Islet of Langerhans (tissue), 1 donor: ENCODE measurements at regions not wholly inside any gene's neighbourhood (a gene's known extent, or its start where the extent isn't known, plus 50 kb on each side); places are given as distances from the start of the nearest gene placed in this dataset.

Experiments
- FAIRE-seq: peaks from one replicate; lab custom pipeline; 2011; peaks lifted over from hg19 to GRCh38; lab: Jason Lieb, UNC

DNA sequence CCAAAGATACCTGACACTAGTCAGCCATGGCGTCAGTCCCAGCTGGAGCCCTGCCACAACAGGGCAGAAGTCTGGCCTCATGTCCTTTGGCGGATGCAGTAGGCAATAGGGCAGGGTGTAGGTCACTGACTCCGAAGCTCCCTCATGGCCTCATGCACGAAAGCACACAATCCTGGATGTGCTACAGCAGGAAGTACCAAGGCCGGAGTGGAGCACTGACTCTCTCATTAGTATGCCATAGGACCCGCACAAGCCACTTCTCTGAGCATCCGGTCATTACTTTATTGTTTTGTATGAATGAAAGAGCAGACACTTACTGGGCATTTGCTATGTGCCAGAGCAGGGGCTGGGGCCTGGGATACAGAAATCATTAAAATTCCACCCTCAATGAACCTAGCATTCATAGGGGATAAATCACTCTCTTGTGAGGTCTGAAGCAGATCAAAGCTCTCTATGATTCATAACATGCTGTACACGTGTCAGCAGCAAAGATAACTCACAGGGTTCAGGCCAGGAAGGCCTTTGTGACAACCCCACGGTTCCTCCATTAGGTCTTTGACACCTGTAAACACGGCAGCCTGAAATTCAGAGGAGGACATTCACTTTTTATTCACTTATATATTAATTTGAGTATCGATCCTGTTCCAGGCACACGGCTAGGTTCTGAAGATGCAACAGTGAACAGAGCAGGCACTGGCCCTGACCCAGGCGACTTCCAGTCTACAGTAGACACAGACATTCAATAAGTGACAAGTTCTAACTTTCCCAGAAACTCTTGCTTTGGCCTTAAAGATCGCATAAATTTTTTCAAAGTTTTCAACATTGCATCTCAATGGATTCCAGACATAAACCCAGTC, 357.9 kb upstream of the USP24 start:
- FAIRE-seq: no peak

DNA sequence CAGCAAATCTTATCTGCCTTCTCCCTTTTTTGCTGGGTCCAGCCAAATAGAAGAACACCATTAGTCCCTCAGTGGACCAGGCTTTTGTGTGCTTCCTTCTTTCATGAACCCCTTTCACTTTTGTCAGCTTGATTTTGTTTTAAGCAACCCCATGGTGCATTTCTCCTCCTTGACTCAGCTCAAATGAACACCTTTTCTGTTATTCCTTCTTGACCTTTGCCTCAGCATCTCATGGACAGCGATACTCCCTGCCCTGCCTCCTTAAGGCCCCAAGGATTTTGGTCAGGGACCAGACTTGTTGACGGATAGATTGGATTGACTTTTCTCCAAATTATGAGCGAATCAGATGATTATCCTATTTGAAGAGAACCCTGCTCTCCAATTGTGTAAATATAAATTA, 356.6 kb upstream of the USP24 start:
- no peak for FAIRE-seq

DNA sequence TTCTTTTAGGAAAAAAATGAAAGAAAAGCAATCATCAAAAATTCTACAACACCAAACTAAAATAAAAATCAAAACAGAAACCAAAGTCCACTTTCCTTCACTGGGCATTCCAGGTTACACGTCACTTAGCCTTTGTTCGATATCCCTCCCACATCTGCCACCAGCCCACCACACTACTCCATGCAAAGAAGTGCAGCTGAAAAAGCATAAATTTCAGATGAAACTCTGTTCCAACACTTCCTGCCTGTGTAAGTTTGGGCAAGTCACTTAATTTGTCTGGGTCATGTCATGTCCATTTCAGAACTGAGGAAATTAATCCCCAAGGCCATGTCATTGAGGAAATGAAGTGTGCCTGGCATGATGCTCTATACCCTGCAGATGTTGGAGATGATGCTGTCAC, 354.3 kb upstream of the USP24 start:
- FAIRE-seq: no peak

DNA sequence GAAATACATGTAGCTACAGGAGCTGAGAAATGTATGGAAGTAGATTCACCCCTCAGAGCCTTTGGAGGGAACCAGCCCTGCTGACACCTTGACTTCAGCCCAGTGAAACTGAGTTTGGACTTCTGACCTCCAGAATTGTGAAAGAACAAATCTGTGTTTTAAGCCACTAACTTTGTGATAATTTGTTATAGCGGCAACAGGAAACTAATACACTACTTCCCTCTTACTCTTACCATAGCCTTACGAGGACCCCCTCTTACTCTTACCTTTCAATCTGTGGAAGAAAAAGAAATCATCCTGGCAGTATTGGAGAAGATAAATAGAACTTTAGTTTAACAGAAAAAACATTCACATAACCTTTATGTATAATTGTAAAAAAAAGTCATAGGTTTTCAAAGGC, 353.6 kb upstream of the USP24 start:
- no peak for FAIRE-seq

DNA sequence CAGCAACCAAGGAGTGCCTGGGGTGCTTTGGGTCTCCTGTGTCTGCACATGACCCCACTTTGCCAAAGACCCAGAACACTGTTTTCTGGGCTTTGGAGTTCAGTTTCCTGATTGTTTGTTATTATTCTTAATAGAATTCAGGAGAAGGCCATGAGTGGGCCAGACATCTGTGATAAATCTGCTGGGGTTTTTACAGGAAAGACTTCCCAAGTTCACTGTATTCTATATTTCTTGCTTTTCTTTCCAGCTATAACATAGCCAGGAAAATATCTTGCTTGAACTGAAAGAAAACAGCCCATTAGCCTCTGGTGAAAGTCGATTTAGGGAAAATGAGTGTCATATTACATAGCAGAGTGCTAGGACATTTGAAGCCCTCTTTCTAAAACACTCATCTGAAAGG, 345.1 kb upstream of the USP24 start:
- no peak for FAIRE-seq

DNA sequence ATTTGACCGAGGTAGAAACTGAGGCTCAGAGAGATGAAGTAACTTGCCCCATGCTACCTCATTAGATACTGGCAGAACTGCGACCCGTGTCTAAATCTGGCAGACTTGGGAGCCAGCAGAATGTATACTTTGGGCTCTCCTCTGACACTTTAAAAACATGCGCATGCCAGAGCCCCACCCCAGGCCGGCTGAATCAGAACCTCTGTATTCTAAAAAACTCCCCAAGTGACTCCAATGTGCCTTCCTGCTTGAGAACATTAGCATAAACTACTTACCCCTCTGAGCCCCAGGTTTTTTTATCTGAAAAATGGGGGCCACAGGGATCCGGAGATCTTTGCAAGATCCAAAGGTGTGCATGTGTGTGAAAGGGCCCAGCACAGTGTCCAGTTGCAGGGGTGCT, 344.7 kb upstream of the USP24 start:
- FAIRE-seq: no peak

DNA sequence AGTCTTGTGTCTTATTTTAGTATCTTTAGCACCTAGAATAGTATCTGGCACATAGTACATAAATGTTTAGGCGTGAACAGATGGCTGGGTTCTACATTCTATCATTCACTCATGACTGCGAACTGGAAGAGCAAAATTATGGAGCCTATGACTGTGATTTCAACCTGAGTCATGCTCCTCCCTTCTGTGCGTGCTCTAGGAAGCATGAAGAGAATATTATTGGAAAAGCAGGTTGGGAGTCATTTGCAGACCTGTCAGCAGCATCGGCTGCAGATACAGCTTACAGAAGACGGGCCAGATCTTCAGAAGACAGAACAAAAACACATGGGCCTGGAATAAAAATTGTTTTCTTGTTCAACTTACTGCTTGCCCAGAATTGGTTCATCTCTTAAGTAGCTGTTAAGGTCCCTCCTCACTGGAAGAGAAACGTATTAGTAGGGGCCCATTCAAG, 344.0 kb upstream of the USP24 start:
- no peak for FAIRE-seq

DNA sequence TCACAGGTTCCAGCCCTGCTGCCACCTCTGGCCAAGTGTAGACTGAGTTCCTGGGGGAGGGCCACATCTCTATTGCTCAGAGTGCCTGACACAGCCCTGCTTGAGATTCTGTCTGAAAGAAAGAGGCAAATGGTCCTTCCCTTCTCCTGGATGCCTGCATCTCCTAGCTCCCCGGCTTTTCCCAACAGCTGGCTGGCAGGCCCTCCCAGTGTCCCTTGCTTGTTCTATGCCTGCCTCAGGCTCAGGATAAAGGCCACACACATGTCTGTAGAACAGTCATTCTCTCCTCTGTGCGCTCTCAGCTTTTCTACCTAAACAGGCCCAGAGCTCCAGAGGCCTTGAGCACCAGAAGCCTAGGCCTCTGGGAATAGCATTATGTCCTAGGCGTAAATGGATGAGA, 343.4 kb upstream of the USP24 start:
- no peak for FAIRE-seq

DNA sequence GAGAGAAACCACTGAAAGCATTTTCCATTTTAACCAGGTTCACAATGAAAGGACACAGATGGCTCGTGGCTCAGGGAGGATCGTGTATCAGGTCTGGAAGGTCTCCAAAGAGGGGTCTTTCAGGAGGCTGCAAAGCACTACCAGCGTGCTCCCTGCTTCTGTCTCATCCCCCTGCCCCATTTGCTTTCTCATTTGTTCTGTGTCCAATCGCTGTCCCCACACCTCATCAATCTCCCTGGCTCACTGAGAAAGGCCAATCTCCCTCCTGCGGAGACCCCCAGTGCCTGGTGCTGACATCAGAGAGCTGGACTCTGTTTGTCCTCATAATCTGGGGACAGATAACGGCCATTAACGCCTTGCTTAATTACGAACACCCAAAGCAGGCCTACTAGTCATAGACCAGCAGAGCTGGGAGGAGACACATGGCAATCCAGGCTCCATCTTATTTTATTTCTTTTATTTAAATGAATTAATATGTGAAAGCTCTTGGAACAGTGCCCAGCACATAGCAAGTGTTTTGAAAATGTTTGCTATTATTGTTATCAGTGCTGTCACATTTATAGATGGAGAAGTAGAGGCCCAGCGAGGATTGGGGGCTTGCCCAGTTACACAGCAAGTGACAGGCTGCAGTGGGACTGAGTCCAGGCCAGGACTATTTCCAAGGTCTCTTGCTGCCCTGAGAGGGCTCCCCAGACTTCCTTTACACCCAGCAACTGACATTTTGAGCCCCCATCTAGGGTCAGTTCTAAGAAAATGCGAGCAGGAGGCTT, 341.0 kb upstream of the USP24 start:
- FAIRE-seq: no peak

DNA sequence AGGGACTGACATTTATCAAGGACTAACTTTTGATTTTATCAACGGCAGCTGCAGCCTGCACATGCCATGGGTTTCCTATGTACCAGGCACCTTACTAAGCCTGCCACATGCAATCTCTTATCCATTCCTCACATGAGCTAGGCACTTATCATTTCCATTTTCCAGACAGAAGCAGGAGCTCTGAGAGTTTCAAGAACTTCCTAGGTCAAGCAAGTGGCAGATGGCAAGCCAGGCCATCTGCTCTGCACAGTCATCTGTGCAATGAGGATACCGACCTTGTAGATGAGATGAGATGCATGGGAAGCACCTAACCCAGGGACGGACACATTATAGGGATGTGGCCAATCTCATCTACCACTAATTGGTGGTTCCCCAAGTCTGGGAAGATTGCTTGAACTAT, 339.4 kb upstream of the USP24 start:
- no peak for FAIRE-seq

DNA sequence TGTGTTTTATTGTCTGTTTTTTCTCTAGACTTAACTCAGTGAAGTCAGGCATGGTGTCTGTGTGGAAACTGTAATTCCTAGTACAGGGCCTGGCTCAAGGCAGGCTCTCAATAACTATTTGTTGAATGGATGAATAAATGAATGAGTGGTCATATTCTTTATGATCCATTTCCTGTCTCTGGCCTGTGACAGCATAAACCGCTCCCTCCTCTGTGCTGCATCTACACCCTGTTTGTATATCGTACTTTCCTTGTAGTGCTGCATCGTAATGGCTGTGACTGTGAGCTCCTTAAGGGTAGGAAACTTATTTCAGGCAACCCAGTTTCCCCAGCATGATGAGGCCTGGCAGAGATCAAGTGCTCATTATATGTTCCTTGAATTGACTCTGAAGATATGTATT, 337.5 kb upstream of the USP24 start:
- FAIRE-seq: no peak

DNA sequence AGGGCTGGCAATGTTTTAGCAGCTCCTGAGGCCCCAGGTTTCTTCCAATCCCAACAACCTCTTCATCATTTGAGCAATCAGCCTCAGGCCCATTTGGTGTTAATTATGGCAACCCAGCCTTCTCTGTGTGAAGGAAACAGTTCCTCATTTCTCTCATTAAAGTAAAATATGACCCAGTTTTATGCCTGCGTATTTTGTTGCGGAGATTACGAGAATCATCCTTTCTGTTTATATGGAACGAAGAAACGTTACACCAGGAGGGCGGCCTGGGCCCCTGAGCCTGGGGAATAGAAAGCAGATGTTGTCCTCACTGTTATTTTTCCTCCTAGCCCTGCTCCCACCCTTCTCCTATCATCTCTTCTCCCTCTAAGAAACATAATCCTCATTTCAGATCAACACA, 332.2 kb upstream of the USP24 start:
- FAIRE-seq: no peak

DNA sequence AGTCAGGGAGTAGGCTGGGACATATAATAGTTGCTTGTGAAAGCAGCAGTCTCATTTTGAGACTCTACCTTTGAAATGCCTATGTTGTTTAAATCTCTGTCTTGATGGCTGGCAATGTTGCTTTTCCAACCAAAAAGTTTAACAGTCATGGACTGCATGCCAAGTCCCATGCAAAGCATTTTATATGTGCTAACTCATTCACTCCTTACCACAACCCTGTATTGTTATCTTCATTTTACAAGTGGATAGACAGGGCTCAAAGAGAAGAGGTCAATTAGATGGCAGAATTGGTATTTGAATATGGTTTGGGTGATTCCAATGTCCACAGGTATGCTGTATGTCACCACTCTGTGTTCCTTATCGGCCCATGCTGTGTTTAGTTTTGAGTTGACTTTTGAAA, 331.4 kb upstream of the USP24 start:
- no peak for FAIRE-seq

DNA sequence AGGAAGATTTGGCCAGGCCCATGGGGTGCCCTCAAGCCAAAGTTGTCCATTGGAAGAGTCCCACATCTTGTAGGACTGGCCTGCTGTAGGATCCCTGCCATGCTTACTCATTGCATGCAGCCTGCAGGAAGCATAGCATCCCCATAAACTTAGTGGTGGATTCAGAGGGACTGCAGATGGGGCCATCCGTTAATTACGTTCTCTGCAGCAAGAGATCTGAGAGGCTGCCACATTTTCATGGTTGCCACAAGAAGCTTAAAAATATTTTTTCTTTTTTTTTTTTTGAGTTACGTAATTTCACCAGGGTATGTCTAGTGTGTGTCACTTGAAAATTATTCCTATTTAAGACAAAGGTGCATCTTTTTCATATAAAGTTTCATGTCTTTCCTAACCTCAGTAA, 329.7 kb upstream of the USP24 start:
- FAIRE-seq: no peak

DNA sequence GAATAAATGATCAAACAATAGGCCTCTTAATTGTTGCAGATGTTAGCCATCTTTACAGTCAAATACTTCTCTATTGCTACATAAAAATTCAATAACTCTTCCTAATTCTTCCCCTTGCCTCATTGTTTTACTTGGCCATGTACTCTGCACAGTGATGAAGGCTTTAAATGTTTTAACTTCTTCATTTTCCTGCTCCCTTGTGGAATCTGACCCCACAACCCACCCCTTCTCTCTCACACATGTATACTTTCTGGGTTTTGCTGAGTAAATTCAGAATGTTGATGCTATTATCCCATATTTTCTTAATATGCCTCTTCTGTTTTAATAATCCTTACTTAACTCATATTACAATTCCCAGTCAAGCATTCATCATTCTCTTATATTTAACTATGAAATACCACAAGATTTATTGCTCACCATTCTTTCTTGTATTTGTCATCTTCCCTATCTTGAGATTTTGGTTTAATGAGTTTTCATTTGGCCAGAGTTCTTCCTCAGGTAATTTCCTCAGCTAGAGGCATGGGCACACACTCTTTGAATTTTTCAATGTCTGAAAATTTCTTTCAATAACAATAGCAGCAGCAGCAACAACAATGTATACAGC, 327.8 kb upstream of the USP24 start:
- FAIRE-seq: no peak

DNA sequence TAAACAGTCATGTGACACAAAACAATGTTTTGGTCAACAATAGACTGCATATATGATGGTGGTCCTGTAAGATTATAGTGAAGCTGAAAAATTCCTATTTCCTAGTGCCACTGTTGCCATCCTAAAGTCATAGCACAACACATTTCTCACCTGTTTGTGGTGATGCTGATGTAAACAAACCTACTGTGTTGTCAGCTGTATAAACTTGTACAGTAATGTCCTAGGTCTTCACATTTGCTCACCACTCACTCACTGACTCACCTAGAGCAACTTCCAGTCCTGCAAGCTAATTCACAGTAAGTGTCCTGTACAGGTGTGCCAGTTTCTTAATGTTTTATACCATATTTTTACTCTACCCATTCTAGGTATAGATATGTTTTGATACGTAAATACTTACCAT, 326.1 kb upstream of the USP24 start:
- no peak for FAIRE-seq

DNA sequence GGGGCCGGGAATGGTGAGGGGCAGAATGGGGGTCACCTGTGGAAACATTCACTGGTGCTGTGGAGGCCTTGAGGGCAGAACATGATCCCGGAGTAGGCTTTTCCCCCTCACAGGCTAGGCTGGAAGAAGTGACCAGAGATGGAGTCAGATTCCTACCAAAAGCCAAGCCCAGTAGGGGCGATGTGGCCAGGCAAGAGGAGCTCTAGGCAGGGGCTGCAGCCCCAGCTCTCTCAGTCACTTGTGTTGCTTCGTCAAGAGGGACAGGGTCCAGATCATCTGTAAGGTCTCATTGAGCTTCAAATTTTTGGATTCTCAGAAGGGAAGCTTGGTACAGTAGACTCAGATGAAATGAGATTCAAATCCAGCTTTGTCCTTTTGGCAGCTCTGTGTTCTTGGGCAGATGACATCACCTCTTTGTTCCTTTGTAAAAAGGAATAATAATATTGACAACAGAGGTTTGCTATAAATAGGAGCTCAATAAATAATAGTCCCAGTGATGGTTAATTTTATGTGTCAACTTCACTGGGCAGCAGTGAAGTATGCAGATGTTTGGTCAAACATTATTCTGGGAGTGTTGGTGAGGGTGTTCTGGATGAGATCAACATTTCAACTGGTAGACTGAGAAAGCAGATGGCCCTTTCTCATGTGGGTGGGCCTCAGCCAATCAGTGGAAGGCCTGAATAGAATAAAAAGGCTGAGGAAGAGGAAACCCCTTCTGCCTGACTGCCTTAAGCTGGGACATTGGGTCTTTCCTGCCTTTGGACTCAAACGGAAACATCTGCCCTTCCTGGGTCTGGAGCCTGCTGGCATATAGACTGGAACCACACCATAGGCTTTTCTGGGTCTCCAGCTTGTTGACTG, 324.7 kb upstream of the USP24 start:
- FAIRE-seq: no peak

DNA sequence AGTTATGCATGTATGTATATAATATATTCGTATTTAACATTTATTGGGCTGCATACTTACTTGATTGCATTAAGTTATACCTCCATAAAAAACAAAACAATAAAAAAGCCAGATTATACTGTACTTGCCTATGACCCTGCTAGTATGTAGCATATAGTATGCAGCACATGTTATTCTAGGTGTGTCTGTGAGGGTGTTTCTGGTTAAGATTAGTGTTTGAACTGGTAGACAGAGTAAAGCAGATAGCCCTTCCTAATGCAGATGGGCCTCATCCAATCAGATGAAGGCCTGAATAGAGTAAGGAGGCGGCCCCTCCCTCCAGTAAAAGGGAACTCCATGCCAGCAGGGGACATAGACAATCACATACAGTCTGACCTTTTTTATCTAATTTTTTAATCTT, 323.3 kb upstream of the USP24 start:
- FAIRE-seq: no peak

DNA sequence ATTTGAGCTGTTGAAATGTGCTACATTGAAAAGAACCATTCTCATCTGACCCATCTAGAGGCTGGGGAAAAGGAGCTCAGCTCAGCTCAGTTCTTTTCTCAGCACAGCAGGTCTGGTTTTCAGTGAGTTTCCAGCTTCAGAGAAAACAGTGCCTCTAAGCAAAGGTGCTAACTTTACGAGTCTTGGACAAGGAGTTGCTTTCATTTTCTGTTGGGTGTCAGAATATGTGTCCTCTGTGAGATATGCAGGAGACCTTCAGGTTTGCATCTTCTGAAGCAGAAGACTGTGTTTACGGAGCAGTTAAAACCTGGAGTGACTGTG, 321.3 kb upstream of the USP24 start:
- FAIRE-seq: no peak

DNA sequence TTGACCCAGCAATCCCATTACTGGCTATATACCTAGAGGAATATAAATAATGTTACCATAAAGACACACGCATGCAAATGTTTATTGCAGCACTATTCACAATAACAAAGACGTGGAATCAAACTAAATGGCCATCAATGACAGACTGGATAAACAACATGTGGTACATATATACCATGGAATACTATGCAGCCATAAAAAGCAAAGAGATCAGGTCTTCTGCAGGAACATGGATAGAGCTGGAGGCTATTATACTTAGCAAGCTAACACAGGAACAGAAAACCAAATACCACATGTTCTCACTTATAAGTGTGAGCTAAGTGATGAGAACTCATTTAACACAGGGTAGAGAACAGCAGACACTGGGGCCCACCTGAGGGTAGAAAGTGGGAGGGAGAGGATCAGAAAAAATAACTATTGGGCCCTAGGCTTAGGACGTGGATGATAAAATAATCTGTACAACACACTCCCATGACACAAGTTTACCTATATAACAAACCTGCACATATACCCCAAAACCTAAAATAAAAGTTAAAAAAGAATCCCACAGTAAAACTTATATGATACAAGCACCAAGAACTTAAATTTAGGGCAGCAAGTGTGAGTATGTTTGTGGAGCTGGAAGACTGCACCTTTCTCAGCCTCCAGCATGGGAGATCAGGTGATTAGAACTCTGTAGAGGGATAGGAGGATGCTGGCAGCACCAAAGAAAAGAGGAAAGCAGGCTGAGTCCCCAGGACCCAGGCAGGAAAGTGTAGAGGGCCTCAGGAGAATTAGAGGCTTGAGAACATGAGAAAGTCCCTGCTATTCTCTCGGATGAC, 320.8 kb upstream of the USP24 start:
- FAIRE-seq: no peak

DNA sequence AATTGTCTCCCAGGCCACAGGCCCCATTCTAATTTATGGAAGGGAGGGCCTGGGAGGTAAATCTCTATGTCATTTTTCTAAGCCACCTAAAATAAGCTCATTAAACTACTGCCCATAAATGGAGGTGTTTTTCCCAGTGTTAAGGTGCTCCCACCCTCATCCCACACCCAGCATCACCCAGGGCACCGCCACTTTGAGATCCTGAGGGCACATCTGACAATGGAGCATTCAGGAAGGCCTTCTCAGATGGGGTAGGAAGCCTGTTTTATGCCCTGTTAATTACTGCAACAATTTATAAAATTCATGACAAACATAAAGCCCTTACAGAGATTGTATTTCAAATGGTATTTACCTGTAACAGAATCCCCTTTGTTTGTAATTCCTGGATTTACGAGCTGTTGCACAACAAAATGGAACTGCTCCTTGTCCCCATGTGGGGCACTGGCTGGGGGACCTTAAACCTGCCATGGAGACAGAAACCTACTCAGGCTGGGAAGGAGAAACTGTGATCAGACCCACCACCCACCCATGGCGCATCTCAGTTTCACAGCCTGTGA, 319.5 kb upstream of the USP24 start:
- FAIRE-seq: no peak
